ENCODE measurements at regions not wholly inside any gene's neighbourhood (a gene's known extent, or its start where the extent isn't known, plus 50 kb on each side); places are given as distances from the start of the nearest gene placed in this dataset.

- DNase-seq = no peak
Measured at GRCh38 chr12:93015871-93016751, 87.0 kb upstream of the EEA1 start.

GRCh38 chr12:93016752-93017350 is 87.8 kb upstream of the EEA1 start:
- DNase-seq = no peak

- no peak for DNase-seq
Measured at GRCh38 chr12:93018610-93019009, 89.5 kb upstream of the EEA1 start.

GRCh38 chr12:93019212-93019927 is 90.3 kb upstream of the EEA1 start:
- no peak for DNase-seq

- DNase-seq = no peak
Measured at GRCh38 chr12:93019975-93020630, 91.0 kb upstream of the EEA1 start.

- no peak for DNase-seq
Measured at GRCh38 chr12:93020631-93021597, 91.8 kb upstream of the EEA1 start.

GRCh38 chr12:93022603-93023340 is 93.7 kb upstream of the EEA1 start:
- DNase-seq = no peak

GRCh38 chr12:93025145-93026103 is 96.3 kb upstream of the EEA1 start:
- DNase-seq = no peak

GRCh38 chr12:93027041-93027440 is 97.9 kb upstream of the EEA1 start:
- no peak for DNase-seq

GRCh38 chr12:93029091-93029490 is 100.0 kb upstream of the EEA1 start:
- no peak for DNase-seq

GRCh38 chr12:93031028-93031427 is 101.9 kb upstream of the EEA1 start:
- DNase-seq = no peak

GRCh38 chr12:93032758-93033157 is 103.7 kb upstream of the EEA1 start:
- DNase-seq = no peak

GRCh38 chr12:93033948-93034347 is 104.9 kb upstream of the EEA1 start:
- DNase-seq = no peak

- DNase-seq = no peak
Measured at GRCh38 chr12:93039062-93039461, 110.0 kb upstream of the EEA1 start.

GRCh38 chr12:93039930-93040329 is 110.8 kb upstream of the EEA1 start:
- no peak for DNase-seq

- no peak for DNase-seq
Measured at GRCh38 chr12:93040367-93040766, 111.3 kb upstream of the EEA1 start.

- no peak for DNase-seq
Measured at GRCh38 chr12:93041416-93041815, 112.3 kb upstream of the EEA1 start.

- no peak for DNase-seq
Measured at GRCh38 chr12:93042283-93042682, 113.2 kb upstream of the EEA1 start.

- DNase-seq = no peak
Measured at GRCh38 chr12:93042684-93043083, 113.6 kb upstream of the EEA1 start.
